Endothelial cell (in vitro differentiated cells): ENCODE measurements at regions not wholly inside any gene's neighbourhood (a gene's known extent, or its start where the extent isn't known, plus 50 kb on each side); places are given as distances from the start of the nearest gene placed in this dataset.

Experiments used
- DNase-seq: peaks from one replicate; pipeline ENCODE4 v3.0.0; 2021; ENCODE audit warnings: low spot score
- H3K27ac Mint-ChIP-seq: one replicate; pipeline ENCODE4 v1.8.0; 2021; ENCODE audit warnings: mixed read lengths, inconsistent platforms; ENCODE audit not compliant: unreplicated experiment
- H3K27me3 Mint-ChIP-seq: one replicate; pipeline ENCODE4 v1.8.0; 2021; ENCODE audit warnings: mild to moderate bottlenecking, moderate library complexity, mixed read lengths, inconsistent platforms; ENCODE audit not compliant: unreplicated experiment
- H3K36me3 Mint-ChIP-seq: one replicate; pipeline ENCODE4 v1.8.0; 2021; ENCODE audit warnings: mild to moderate bottlenecking, low read depth, mixed read lengths, inconsistent platforms; ENCODE audit not compliant: unreplicated experiment
- H3K4me1 Mint-ChIP-seq: one replicate; pipeline ENCODE4 v1.8.0; 2021; ENCODE audit warnings: mild to moderate bottlenecking, mixed read lengths, inconsistent platforms; ENCODE audit not compliant: unreplicated experiment
- H3K4me3 Mint-ChIP-seq: one replicate; pipeline ENCODE4 v1.8.0; 2021; ENCODE audit warnings: mild to moderate bottlenecking, mixed read lengths, inconsistent platforms; ENCODE audit not compliant: unreplicated experiment
- H3K9me3 Mint-ChIP-seq: one replicate; pipeline ENCODE4 v1.8.0; 2021; ENCODE audit warnings: mixed read lengths, inconsistent platforms; ENCODE audit not compliant: unreplicated experiment
- TF ChIP-seq, protein P1 (sequence below): fragments of 200-600 bp; sonication (generic); IDR thresholded peaks from one replicate; pipeline ENCODE4 v1.5.0; 2021; ENCODE audit warnings: antibody characterized with exemption; ENCODE audit not compliant: unreplicated experiment

DNA sequence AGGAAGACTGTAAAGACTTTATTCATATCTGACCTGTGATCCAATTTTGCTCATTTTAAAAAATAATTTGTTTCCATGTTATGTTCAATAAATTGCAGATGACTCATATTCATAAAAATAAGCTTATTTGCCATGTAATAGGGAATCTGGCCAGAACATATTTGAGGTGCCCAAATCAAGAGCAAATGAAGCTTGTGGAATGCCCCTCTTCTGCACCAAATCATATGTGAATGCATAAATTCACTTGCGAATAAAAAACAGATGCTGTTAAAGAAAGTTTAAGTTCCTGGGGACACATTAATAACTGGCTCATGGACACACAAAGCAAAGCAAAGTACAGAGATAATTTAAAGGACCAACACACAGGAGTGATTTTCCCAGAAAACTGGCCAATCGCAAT, 279.0 kb upstream of the CDH2 start:
- TF ChIP-seq, protein P1, sequence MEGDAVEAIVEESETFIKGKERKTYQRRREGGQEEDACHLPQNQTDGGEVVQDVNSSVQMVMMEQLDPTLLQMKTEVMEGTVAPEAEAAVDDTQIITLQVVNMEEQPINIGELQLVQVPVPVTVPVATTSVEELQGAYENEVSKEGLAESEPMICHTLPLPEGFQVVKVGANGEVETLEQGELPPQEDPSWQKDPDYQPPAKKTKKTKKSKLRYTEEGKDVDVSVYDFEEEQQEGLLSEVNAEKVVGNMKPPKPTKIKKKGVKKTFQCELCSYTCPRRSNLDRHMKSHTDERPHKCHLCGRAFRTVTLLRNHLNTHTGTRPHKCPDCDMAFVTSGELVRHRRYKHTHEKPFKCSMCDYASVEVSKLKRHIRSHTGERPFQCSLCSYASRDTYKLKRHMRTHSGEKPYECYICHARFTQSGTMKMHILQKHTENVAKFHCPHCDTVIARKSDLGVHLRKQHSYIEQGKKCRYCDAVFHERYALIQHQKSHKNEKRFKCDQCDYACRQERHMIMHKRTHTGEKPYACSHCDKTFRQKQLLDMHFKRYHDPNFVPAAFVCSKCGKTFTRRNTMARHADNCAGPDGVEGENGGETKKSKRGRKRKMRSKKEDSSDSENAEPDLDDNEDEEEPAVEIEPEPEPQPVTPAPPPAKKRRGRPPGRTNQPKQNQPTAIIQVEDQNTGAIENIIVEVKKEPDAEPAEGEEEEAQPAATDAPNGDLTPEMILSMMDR = no peak
- no peak overlapping the region for H3K27ac Mint-ChIP-seq
- H3K9me3 Mint-ChIP-seq = no peaks in the 10 kb centered on the region
- no peaks in the 10 kb centered on the region for H3K4me1 Mint-ChIP-seq
- H3K27me3 Mint-ChIP-seq = no peaks in the 10 kb centered on the region
- no peak for DNase-seq
- no peak overlapping the region for H3K4me3 Mint-ChIP-seq
- no peaks in the 10 kb centered on the region for H3K36me3 Mint-ChIP-seq

DNA sequence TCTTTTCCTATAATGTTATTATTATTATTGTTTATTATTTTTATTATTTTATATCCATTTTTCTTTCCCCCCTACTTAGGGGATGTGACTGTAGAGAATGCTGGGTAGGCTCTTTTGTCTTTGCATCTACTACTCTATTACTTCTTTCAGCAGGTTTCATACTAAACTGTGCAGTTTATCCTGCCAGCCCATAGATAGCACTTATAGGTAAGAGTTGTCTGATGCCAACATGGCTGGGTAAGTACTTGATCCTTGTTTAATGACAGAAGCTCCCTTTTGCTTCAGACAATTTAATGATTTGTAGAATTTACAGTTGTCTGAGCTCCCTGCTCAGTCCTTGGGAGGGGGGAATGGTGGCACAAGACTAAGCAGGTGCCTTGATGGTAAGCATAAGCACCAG, 262.9 kb upstream of the CDH2 start:
- Mint-ChIP-seq H3K4me3 (no peak overlapping the region), H3K9me3 (no peaks in the 10 kb centered on the region), H3K36me3 (no peaks in the 10 kb centered on the region), H3K27me3 (no peaks in the 10 kb centered on the region), H3K4me1 (no peaks in the 10 kb centered on the region), H3K27ac (no peak overlapping the region)
- no peak for DNase-seq
- TF ChIP-seq, protein P1 = no peak

DNA sequence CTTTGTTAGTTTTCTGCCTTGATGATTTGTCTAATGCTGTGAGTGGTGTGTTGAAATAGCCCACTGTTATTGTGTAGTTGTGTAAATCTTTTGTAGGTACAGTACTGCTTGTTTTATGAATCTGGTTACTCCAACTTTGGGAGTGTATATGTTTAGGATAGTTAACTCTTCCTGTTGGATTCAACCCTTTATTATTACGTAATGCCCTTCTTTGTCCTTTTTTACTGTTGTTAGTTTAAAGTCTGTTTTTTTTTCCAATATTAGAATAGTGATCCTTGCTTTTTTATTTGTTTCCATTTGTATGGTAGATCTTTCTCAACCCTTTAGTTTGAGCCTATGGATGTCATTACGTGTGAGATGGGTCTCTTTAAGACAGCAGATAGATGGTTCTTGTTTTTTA, 261.5 kb upstream of the CDH2 start:
- H3K27me3 Mint-ChIP-seq = no peaks in the 10 kb centered on the region
- no peak for DNase-seq
- H3K4me1 Mint-ChIP-seq = no peaks in the 10 kb centered on the region
- no peaks in the 10 kb centered on the region for H3K36me3 Mint-ChIP-seq
- no peaks in the 10 kb centered on the region for H3K9me3 Mint-ChIP-seq
- TF ChIP-seq, protein P1 = no peak
- H3K27ac Mint-ChIP-seq = no peak overlapping the region
- no peak overlapping the region for H3K4me3 Mint-ChIP-seq

DNA sequence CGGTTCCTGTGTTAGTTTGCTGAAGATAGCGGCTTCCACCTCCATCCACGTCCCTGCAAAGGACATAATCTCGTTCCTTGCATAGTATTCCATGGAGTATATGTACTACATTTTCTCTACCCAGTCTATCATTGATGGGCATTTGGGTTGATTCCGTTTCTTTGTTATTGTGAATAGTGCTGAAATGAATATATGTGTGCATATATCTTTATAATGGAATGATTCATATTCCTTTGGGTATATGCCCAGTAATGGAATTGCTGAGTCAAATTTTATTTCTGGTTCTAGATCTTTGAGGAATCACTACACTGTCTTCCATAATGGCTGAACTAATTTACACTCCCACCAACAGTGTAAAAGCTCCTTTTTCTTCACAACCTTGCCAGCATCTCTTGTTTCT, 255.4 kb upstream of the CDH2 start:
- TF ChIP-seq, protein P1 = no peak
- Mint-ChIP-seq H3K9me3 (no peaks in the 10 kb centered on the region), H3K36me3 (no peaks in the 10 kb centered on the region), H3K4me1 (no peaks in the 10 kb centered on the region), H3K4me3 (no peak overlapping the region), H3K27me3 (no peaks in the 10 kb centered on the region), H3K27ac (no peak overlapping the region)
- DNase-seq = no peak

DNA sequence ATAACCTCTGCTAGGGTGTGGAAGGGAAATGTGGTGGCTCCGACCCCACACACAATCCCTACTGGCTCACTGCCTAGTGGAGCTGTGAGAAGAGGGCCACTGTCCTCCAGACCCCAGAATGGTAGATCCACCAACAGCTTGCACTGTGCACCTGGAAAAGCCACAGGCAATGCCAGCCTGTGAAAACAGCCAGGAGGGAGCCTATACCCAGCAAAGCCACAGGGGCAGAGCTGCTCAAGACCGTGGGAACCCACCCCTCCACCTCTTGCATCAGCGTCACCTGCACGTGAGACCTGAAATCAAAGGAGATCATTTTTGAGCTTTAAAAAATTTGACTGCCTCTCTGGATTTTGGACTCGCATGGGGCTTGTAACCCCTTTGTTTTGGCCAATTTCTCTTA, 249.0 kb upstream of the CDH2 start:
- H3K9me3 Mint-ChIP-seq = no peaks in the 10 kb centered on the region
- H3K4me1 Mint-ChIP-seq = no peaks in the 10 kb centered on the region
- TF ChIP-seq, protein P1 = no peak
- no peaks in the 10 kb centered on the region for H3K27me3 Mint-ChIP-seq
- H3K4me3 Mint-ChIP-seq = no peak overlapping the region
- no peak overlapping the region for H3K27ac Mint-ChIP-seq
- DNase-seq = no peak
- no peaks in the 10 kb centered on the region for H3K36me3 Mint-ChIP-seq
